Cardiac muscle cell (in vitro differentiated cells and primary cell): ENCODE measurements at regions not wholly inside any gene's neighbourhood (a gene's known extent, or its start where the extent isn't known, plus 50 kb on each side); places are given as distances from the start of the nearest gene placed in this dataset.

Experiments
- DNase-seq, 2 donors: peaks; one replicate each; pipeline versions ENCODE4 v3.0.0 to v3.0.0-alpha.2; 2010 to 2017; ENCODE audit warnings: low read depth in 1 of 2, low spot score in 1 of 2
- H3K27ac ChIP-seq: fragments of 200-600 bp; sonication (generic); 2 replicates; pipeline ENCODE4 v1.5.1; 2016
- H3K27me3 ChIP-seq: fragments of 200-600 bp; sonication (generic); 2 replicates; pipeline ENCODE4 v1.6.0; 2016; ENCODE audit warnings: control low read depth
- H3K36me3 ChIP-seq: fragments of 200-600 bp; sonication (generic); 2 replicates; pipeline ENCODE4 v1.5.1; 2016; ENCODE audit warnings: control low read depth
- H3K4me1 ChIP-seq: fragments of 200-600 bp; sonication (generic); 2 replicates; pipeline ENCODE4 v1.8.1; 2017; ENCODE audit warnings: low read depth, mild to moderate bottlenecking, mixed run types
- H3K4me3 ChIP-seq: fragments of 200-600 bp; sonication (generic); 2 replicates; pipeline ENCODE4 v1.5.1; 2016; ENCODE audit warnings: mild to moderate bottlenecking
- H3K9me3 ChIP-seq: fragments of 200-600 bp; sonication (generic); 2 replicates; pipeline ENCODE4 v1.5.1; 2017; ENCODE audit warnings: low read depth, mild to moderate bottlenecking, control low read depth
- TF ChIP-seq, protein P1 (sequence below): IDR thresholded peaks from 2 replicates; pipeline ENCODE4 v1.5.1; 2012; ENCODE audit warnings: low read depth, mild to moderate bottlenecking, low read length

- Histone ChIP-seq H3K36me3 (no peaks in the 10 kb centered on the region), H3K27me3 (no peaks in the 10 kb centered on the region), H3K4me3 (no peak overlapping the region), H3K4me1 (peaks cover 12% of the 10 kb centered on the region), H3K9me3 (no peaks in the 10 kb centered on the region), H3K27ac (no peak overlapping the region)
- no peak for DNase-seq
- TF ChIP-seq, protein P1, sequence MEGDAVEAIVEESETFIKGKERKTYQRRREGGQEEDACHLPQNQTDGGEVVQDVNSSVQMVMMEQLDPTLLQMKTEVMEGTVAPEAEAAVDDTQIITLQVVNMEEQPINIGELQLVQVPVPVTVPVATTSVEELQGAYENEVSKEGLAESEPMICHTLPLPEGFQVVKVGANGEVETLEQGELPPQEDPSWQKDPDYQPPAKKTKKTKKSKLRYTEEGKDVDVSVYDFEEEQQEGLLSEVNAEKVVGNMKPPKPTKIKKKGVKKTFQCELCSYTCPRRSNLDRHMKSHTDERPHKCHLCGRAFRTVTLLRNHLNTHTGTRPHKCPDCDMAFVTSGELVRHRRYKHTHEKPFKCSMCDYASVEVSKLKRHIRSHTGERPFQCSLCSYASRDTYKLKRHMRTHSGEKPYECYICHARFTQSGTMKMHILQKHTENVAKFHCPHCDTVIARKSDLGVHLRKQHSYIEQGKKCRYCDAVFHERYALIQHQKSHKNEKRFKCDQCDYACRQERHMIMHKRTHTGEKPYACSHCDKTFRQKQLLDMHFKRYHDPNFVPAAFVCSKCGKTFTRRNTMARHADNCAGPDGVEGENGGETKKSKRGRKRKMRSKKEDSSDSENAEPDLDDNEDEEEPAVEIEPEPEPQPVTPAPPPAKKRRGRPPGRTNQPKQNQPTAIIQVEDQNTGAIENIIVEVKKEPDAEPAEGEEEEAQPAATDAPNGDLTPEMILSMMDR: no peak
Measured at GRCh38 chr17:77313831-77314230, 173.1 kb downstream of the SEC14L1 start.

- Histone ChIP-seq H3K4me1 (peaks cover 18% of the 10 kb centered on the region), H3K27ac (no peak overlapping the region), H3K36me3 (no peaks in the 10 kb centered on the region), H3K4me3 (no peak overlapping the region), H3K9me3 (no peaks in the 10 kb centered on the region), H3K27me3 (no peaks in the 10 kb centered on the region)
- DNase-seq: no peak
- TF ChIP-seq, protein P1: no peak
Measured at GRCh38 chr17:77314601-77315000, 173.8 kb downstream of the SEC14L1 start.

- H3K27ac ChIP-seq: no peak overlapping the region
- no peaks in the 10 kb centered on the region for H3K27me3 ChIP-seq
- H3K9me3 ChIP-seq: no peaks in the 10 kb centered on the region
- peaks cover 22% of the 10 kb centered on the region for H3K4me1 ChIP-seq
- H3K4me3 ChIP-seq: no peak overlapping the region
- no peak for DNase-seq
- TF ChIP-seq, protein P1: no peak
- no peaks in the 10 kb centered on the region for H3K36me3 ChIP-seq
Measured at GRCh38 chr17:77315010-77315409, 174.2 kb downstream of the SEC14L1 start.

DNA sequence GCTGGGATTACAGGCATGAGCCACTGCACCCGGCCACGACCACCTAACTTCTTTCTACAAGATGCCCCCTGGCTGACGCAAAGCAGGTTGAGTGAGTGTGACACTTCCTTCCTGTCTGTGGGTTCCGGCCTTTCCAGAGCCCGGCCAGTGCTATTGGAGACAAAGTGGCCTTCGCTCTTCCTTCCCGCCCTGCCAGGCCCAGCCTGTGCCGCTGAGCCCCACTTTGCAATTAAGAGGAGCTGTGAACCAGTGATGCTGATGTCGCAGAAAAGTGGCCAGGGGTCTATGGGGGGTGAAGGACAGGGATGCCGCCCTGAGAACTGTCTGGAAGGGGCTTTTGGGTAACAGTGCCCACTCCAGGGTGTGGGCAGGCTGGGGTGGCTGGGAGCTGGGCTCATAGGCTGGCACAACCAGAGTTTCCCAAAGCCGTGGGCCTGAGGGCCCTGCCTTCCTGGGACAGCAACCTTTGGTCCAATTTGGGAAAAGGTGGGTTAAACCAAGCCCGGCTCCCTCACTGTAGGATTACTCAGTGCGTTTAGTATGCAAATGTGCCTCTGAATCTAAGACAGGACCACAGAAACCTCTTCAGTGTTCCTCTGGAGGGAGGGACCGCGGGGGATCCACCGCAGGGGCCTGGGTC, 174.9 kb downstream of the SEC14L1 start:
- Histone ChIP-seq H3K4me3 (no peak overlapping the region), H3K27ac (peak overlapping the region; percentile 10)

DNA sequence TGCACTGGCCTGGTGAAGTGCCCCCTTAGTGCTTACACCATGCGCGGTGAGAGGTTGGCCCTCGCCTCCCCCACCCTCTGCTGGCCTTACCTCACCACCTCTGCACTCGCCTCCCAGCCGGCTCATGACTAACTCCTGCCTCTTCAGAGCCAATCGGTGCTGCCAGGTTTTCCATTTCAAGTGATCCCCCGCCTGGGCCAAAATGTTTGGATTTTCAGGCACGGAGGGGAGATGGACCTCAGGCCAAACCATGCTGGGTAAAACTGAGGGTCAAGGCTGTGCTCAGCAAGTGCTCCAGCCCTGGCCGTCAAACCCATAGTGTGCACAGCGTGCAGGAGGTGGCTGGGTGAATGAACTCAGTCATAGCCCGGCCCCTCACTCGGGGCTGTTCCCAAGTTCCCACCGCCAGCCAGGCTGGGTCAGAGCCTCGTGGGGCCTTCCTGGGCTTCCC, 175.4 kb downstream of the SEC14L1 start:
- Histone ChIP-seq H3K27me3 (no peaks in the 10 kb centered on the region), H3K36me3 (no peaks in the 10 kb centered on the region), H3K9me3 (no peaks in the 10 kb centered on the region), H3K4me1 (peaks cover 27% of the 10 kb centered on the region), H3K27ac (peak overlapping the region; percentile 10), H3K4me3 (no peak overlapping the region)
- TF ChIP-seq, protein P1: no peak
- peak; percentile 31 to 76 for DNase-seq

More for the DNA sequence above, 174.9 kb downstream of the SEC14L1 start:
- TF ChIP-seq, protein P1: no peak
- Histone ChIP-seq H3K9me3 (no peaks in the 10 kb centered on the region), H3K27me3 (no peaks in the 10 kb centered on the region), H3K36me3 (no peaks in the 10 kb centered on the region), H3K4me1 (peaks cover 27% of the 10 kb centered on the region)
- peak in 1 of 2 donors; percentile 21 for DNase-seq

GRCh38 chr17:77316651-77317050, 175.9 kb downstream of the SEC14L1 start:
- Histone ChIP-seq H3K27ac (no peak overlapping the region), H3K27me3 (no peaks in the 10 kb centered on the region), H3K36me3 (no peaks in the 10 kb centered on the region), H3K9me3 (no peaks in the 10 kb centered on the region), H3K4me1 (peaks cover 27% of the 10 kb centered on the region), H3K4me3 (no peak overlapping the region)
- no peak for DNase-seq
- TF ChIP-seq, protein P1: no peak
